DOHH2 (cell line): ENCODE measurements at regions not wholly inside any gene's neighbourhood (a gene's known extent, or its start where the extent isn't known, plus 50 kb on each side); places are given as distances from the start of the nearest gene placed in this dataset.

ENCODE experiments used
- H3F3A ChIP-seq: fragments of 200-600 bp; sonication (generic), shearing (Covaris generic); 2 replicates; pipeline ENCODE4 v1.6.0; 2016; ENCODE audit warnings: antibody characterized with exemption, mild to moderate bottlenecking; ENCODE audit not compliant: control insufficient read depth, insufficient read depth
- H3K27ac ChIP-seq: fragments of 200-600 bp; sonication (generic); 2 replicates; pipeline ENCODE4 v1.5.1; 2014; ENCODE audit warnings: low read depth, mild to moderate bottlenecking, low read length, moderate library complexity
- H3K27me3 ChIP-seq: fragments of 200-600 bp; sonication (generic); 2 replicates; pipeline ENCODE4 v1.6.1; 2014; ENCODE audit warnings: mild to moderate bottlenecking, low read length, mixed read lengths; ENCODE audit not compliant: control insufficient read depth
- H3K36me3 ChIP-seq: fragments of 200-600 bp; sonication (generic); 2 replicates; pipeline ENCODE4 v1.6.1; 2014; ENCODE audit warnings: mild to moderate bottlenecking, low read length, moderate library complexity, mixed read lengths; ENCODE audit not compliant: control insufficient read depth
- H3K4me1 ChIP-seq: fragments of 200-600 bp; sonication (generic); 2 replicates; pipeline ENCODE4 v1.6.1; 2014; ENCODE audit warnings: mild to moderate bottlenecking, low read length, mixed read lengths; ENCODE audit not compliant: control insufficient read depth
- H3K4me2 ChIP-seq: fragments of 200-600 bp; sonication (generic); 2 replicates; pipeline ENCODE4 v1.6.0; 2014; ENCODE audit warnings: mild to moderate bottlenecking, low read length, moderate library complexity
- H3K4me3 ChIP-seq: fragments of 200-600 bp; sonication (generic); 2 replicates; pipeline ENCODE4 v1.5.1; 2014; ENCODE audit warnings: mild to moderate bottlenecking, low read length, mixed read lengths
- H3K79me2 ChIP-seq: fragments of 200-600 bp; sonication (generic); 2 replicates; pipeline ENCODE4 v1.6.1; 2014; ENCODE audit warnings: mild to moderate bottlenecking, low read length, mixed read lengths; ENCODE audit not compliant: control insufficient read depth
- H3K9me2 ChIP-seq: fragments of 200-600 bp; sonication (generic); replicated peaks from 2 replicates; pipeline ENCODE4 v1.6.1; 2014; ENCODE audit warnings: mild to moderate bottlenecking, low read length, mixed read lengths; ENCODE audit not compliant: control insufficient read depth
- H3K9me3 ChIP-seq: fragments of 200-600 bp; sonication (generic); 2 replicates; pipeline ENCODE4 v1.6.1; 2014; ENCODE audit warnings: antibody characterized with exemption, low read length, mixed read lengths; ENCODE audit not compliant: control insufficient read depth, insufficient read depth
- H4K20me1 ChIP-seq: fragments of 200-600 bp; sonication (generic); 2 replicates; pipeline ENCODE4 v1.6.0; 2014; ENCODE audit warnings: low read depth, mild to moderate bottlenecking, antibody characterized with exemption, low read length, moderate library complexity; ENCODE audit not compliant: control insufficient read depth, insufficient read depth
- CTCF ChIP-seq: fragments of 200-600 bp; sonication (generic); IDR thresholded peaks from one replicate; pipeline ENCODE4 v1.5.1; 2014; ENCODE audit warnings: antibody characterized with exemption, mild to moderate bottlenecking, low read depth, low read length; ENCODE audit not compliant: poor library complexity, severe bottlenecking
- EZH2phosphoT487 ChIP-seq: fragments of 200-600 bp; sonication (generic); IDR thresholded peaks from 2 replicates; pipeline ENCODE4 v1.6.1; 2017; ENCODE audit warnings: borderline replicate concordance, mild to moderate bottlenecking, antibody characterized with exemption, low read length, moderate library complexity, mixed read lengths

DNA sequence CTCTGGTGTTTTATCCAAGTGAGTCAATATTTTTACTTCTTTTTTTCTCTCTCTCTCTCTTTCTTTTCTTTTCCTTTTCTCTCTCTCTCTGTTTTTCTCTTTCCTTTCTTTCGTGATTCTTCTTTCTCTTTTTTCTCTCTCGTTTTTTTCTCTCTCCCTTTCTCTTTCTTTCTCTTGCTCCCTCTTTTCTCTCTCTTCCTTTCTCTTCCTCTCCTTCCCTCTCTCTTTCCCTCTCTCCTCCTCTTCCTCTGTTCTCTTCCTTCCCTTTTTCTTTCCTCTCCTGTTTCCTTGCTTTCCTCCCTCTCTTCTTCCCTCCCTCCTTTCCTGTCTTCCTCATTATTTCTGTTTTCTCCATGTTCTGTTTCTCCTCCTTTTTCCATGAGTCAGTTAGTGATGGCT, 641.5 kb downstream of the FGF9 start:
- peaks cover 3% of the 10 kb centered on the region; the same call in 1 of the 2 replicates for H3K9me3 ChIP-seq
- no peak overlapping the region for H3K27ac ChIP-seq
- H3K79me2 ChIP-seq = no peaks in the 10 kb centered on the region
- no peaks in the 10 kb centered on the region for H3K4me1 ChIP-seq
- no peaks in the 10 kb centered on the region for H4K20me1 ChIP-seq
- H3K9me2 ChIP-seq = no peaks in the 10 kb centered on the region; the same call in 1 of the 2 replicates
- no peaks in the 10 kb centered on the region for H3F3A ChIP-seq
- no peak for TF ChIP-seq EZH2phosphoT487
- no peak for TF ChIP-seq CTCF
- H3K27me3 ChIP-seq = no peaks in the 10 kb centered on the region
- no peak overlapping the region for H3K4me2 ChIP-seq
- H3K36me3 ChIP-seq = no peaks in the 10 kb centered on the region
- H3K4me3 ChIP-seq = no peak overlapping the region

DNA sequence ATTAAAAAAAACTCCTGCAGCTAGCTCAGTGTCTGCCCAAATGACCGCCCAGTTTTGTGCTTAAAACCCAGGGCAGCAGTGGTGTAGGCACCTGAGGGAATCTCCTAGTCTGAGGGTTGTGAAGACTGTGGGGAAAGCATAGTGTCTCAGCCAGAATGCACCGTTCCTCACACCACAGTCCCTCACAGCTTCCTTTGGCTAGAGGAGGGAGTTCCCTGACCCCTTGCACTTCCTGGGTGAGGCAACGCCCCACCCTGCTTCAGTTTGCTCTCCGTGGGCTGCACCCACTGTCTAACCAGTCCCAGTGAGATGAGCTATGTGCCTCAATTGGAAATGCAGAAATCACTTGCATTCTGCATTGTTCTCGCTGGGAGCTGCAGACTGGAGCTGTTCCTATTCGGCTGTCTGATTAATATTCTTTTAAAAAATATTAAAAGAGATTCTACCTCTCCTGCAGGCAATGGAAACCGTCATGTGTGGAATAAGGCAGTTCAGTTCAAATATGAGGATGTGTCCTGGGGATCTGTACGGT, 645.7 kb downstream of the FGF9 start:
- H3K9me3 ChIP-seq = peaks cover 3% of the 10 kb centered on the region; the same call in 1 of the 2 replicates
- no peak for TF ChIP-seq EZH2phosphoT487
- no peak for TF ChIP-seq CTCF
- H4K20me1 ChIP-seq = no peaks in the 10 kb centered on the region
- no peaks in the 10 kb centered on the region for H3K27me3 ChIP-seq
- no peaks in the 10 kb centered on the region for H3K9me2 ChIP-seq
- H3K4me2 ChIP-seq = no peak overlapping the region
- no peaks in the 10 kb centered on the region for H3F3A ChIP-seq
- no peaks in the 10 kb centered on the region for H3K36me3 ChIP-seq
- H3K4me1 ChIP-seq = no peaks in the 10 kb centered on the region
- no peak overlapping the region for H3K4me3 ChIP-seq
- no peaks in the 10 kb centered on the region for H3K79me2 ChIP-seq
- no peak overlapping the region for H3K27ac ChIP-seq

GRCh38 chr13:22320991-22321390, 650.1 kb downstream of the FGF9 start:
- no peak overlapping the region for H3K4me2 ChIP-seq
- H4K20me1 ChIP-seq = no peaks in the 10 kb centered on the region
- H3K79me2 ChIP-seq = no peaks in the 10 kb centered on the region
- no peak overlapping the region for H3K27ac ChIP-seq
- no peaks in the 10 kb centered on the region for H3F3A ChIP-seq
- no peaks in the 10 kb centered on the region for H3K36me3 ChIP-seq
- H3K9me2 ChIP-seq = no peaks in the 10 kb centered on the region
- H3K9me3 ChIP-seq = peaks cover 3% of the 10 kb centered on the region; the same call in 1 of the 2 replicates
- no peak for TF ChIP-seq EZH2phosphoT487
- no peak for TF ChIP-seq CTCF
- no peaks in the 10 kb centered on the region for H3K27me3 ChIP-seq
- no peak overlapping the region for H3K4me3 ChIP-seq
- no peaks in the 10 kb centered on the region for H3K4me1 ChIP-seq
